OCI-LY7 (cell line): ENCODE measurements at regions not wholly inside any gene's neighbourhood (a gene's known extent, or its start where the extent isn't known, plus 50 kb on each side); places are given as distances from the start of the nearest gene placed in this dataset.

Experiments
- EZH2phosphoT487 ChIP-seq: fragments of 200-600 bp; sonication (generic); IDR thresholded peaks from 2 replicates; pipeline ENCODE4 v1.6.1; 2018; ENCODE audit warnings: low read depth, borderline replicate concordance, mild to moderate bottlenecking, mixed run types, antibody characterized with exemption, low read length, moderate library complexity, mixed read lengths
- TF ChIP-seq, protein P1 (sequence below): fragments of 200-600 bp; sonication (generic); conservative IDR thresholded peaks from 2 replicates; pipeline ENCODE4 v1.5.1; 2014; ENCODE audit warnings: mild to moderate bottlenecking, antibody characterized with exemption, low read length, moderate library complexity, mixed read lengths

DNA sequence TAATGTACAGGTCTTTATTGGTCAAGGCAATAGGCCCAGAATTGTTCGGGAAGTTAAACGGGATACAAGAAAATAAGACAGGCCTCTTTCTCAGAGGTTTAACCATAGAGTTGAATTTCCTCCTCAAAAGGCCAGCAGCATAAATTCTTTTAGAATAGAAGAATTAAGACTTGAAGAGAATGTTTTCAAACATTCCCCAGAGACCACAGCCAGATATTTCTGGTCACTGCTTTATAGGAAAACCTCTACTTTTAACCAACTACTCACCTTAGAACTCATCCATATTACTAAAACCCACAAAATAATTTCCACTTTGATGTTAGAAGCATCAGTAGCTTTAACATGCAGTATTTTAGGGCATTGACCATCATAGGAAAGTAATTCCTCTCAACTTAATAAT lies 317.9 kb downstream of the RAB28 start:
- TF ChIP-seq, protein P1, sequence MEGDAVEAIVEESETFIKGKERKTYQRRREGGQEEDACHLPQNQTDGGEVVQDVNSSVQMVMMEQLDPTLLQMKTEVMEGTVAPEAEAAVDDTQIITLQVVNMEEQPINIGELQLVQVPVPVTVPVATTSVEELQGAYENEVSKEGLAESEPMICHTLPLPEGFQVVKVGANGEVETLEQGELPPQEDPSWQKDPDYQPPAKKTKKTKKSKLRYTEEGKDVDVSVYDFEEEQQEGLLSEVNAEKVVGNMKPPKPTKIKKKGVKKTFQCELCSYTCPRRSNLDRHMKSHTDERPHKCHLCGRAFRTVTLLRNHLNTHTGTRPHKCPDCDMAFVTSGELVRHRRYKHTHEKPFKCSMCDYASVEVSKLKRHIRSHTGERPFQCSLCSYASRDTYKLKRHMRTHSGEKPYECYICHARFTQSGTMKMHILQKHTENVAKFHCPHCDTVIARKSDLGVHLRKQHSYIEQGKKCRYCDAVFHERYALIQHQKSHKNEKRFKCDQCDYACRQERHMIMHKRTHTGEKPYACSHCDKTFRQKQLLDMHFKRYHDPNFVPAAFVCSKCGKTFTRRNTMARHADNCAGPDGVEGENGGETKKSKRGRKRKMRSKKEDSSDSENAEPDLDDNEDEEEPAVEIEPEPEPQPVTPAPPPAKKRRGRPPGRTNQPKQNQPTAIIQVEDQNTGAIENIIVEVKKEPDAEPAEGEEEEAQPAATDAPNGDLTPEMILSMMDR, result no peak
- no peak for TF ChIP-seq EZH2phosphoT487
